Hematopoietic multipotent progenitor cell treated with erythropoietin and hydrocortisone succinate and interleukin-3 and kit ligand, for 6 days (in vitro differentiated cells): ENCODE measurements at regions not wholly inside any gene's neighbourhood (a gene's known extent, or its start where the extent isn't known, plus 50 kb on each side); places are given as distances from the start of the nearest gene placed in this dataset.

Source experiments
- DNase-seq: peaks from one replicate; pipeline ENCODE4 v3.0.0-alpha.2; 2015

GRCh38 chrX:139106069-139106468 lies 394.6 kb upstream of the FGF13 start:
- DNase-seq: no peak

GRCh38 chrX:139094671-139095592 lies 383.4 kb upstream of the FGF13 start:
- DNase-seq: no peak

- DNase-seq: no peak
Measured at GRCh38 chrX:139093201-139093600, 381.7 kb upstream of the FGF13 start.

- DNase-seq: no peak
Measured at GRCh38 chrX:139091878-139092277, 380.4 kb upstream of the FGF13 start.

- no peak for DNase-seq
Measured at GRCh38 chrX:139091066-139091465, 379.5 kb upstream of the FGF13 start.

GRCh38 chrX:139086246-139086645 lies 374.7 kb upstream of the FGF13 start:
- peak; percentile 21 for DNase-seq

GRCh38 chrX:139085404-139085803 lies 373.9 kb upstream of the FGF13 start:
- DNase-seq: no peak

- DNase-seq: no peak
Measured at GRCh38 chrX:139083191-139083590, 371.7 kb upstream of the FGF13 start.

- DNase-seq: no peak
Measured at GRCh38 chrX:139081965-139082364, 370.4 kb upstream of the FGF13 start.

GRCh38 chrX:139079789-139080188 lies 368.3 kb upstream of the FGF13 start:
- DNase-seq: no peak

- no peak for DNase-seq
Measured at GRCh38 chrX:139078761-139079280, 367.3 kb upstream of the FGF13 start.

- DNase-seq: no peak
Measured at GRCh38 chrX:139078342-139078741, 366.8 kb upstream of the FGF13 start.

- no peak for DNase-seq
Measured at GRCh38 chrX:139077281-139078250, 366.0 kb upstream of the FGF13 start.

- no peak for DNase-seq
Measured at GRCh38 chrX:139063364-139063763, 351.8 kb upstream of the FGF13 start.

- no peak for DNase-seq
Measured at GRCh38 chrX:139058831-139059495, 347.4 kb upstream of the FGF13 start.

GRCh38 chrX:139052461-139052860 lies 340.9 kb upstream of the FGF13 start:
- DNase-seq: no peak

- DNase-seq: no peak
Measured at GRCh38 chrX:139049465-139049864, 337.9 kb upstream of the FGF13 start.

- DNase-seq: no peak
Measured at GRCh38 chrX:139044680-139045079, 333.2 kb upstream of the FGF13 start.

- DNase-seq: no peak
Measured at GRCh38 chrX:139039041-139039440, 327.5 kb upstream of the FGF13 start.

- no peak for DNase-seq
Measured at GRCh38 chrX:139026811-139027210, 315.3 kb upstream of the FGF13 start.

- no peak for DNase-seq
Measured at GRCh38 chrX:139026406-139026805, 314.9 kb upstream of the FGF13 start.

GRCh38 chrX:139025816-139026215 lies 314.3 kb upstream of the FGF13 start:
- DNase-seq: no peak

GRCh38 chrX:139023531-139023930 lies 312.0 kb upstream of the FGF13 start:
- no peak for DNase-seq
